Spleen (tissue), 11 donors: ENCODE measurements at regions not wholly inside any gene's neighbourhood (a gene's known extent, or its start where the extent isn't known, plus 50 kb on each side); places are given as distances from the start of the nearest gene placed in this dataset.

Experiments
- DNase-seq: peaks from one replicate; pipeline ENCODE4 v3.0.0-alpha.2; 2020
- H3K27ac ChIP-seq, 8 donors: fragments of 200-600 bp; sonication (generic) in 7 of 8; 1 replicate in 4 of 8; 2 replicates in 4 of 8; pipeline versions ENCODE4 v1.5.0 to v1.8.0; 2016 to 2021; ENCODE audit warnings: inconsistent platforms in 4 of 8, mild to moderate bottlenecking in 4 of 8, moderate library complexity in 1 of 8
- H3K27me3 ChIP-seq, 7 donors: fragments of 200-600 bp; sonication (generic) in 6 of 7; replicated peaks in 1 of 7; 1 replicate in 4 of 7; 2 replicates in 3 of 7; pipeline versions ENCODE4 v1.5.0 to v1.8.0; 2016 to 2021; ENCODE audit warnings: inconsistent platforms in 3 of 7, mild to moderate bottlenecking in 1 of 7
- H3K36me3 ChIP-seq, 6 donors: fragments of 200-600 bp; sonication (generic) in 5 of 6; 1 replicate in 4 of 6; 2 replicates in 2 of 6; pipeline versions ENCODE4 v1.5.0 to v1.8.0; 2016 to 2021; ENCODE audit warnings: inconsistent platforms in 2 of 6
- H3K4me1 ChIP-seq, 6 donors: fragments of 200-600 bp; sonication (generic) in 5 of 6; 1 replicate in 3 of 6; 2 replicates in 3 of 6; pipeline versions ENCODE4 v1.5.0 to v1.8.0; 2016 to 2021; ENCODE audit warnings: inconsistent platforms in 3 of 6
- H3K4me3 ChIP-seq, 8 donors: fragments of 200-600 bp; sonication (generic) in 7 of 8; 1 replicate in 4 of 8; 2 replicates in 4 of 8; pipeline versions ENCODE4 v1.5.0 to v1.8.0; 2016 to 2021; ENCODE audit warnings: inconsistent platforms in 4 of 8, mild to moderate bottlenecking in 4 of 8, moderate library complexity in 2 of 8
- H3K9me3 ChIP-seq, 8 donors: fragments of 200-600 bp; sonication (generic) in 7 of 8; 1 replicate in 4 of 8; 2 replicates in 4 of 8; pipeline versions ENCODE4 v1.5.0 to v1.8.0; 2016 to 2021; ENCODE audit warnings: inconsistent platforms in 4 of 8
- CTCF ChIP-seq, 11 experiments: fragments of 200-600 bp in 7 of 11; fragments of 450-650 bp in 4 of 11; sonication (generic) in 4 of 11; IDR thresholded peaks in 8 of 11; conservative IDR thresholded peaks in 3 of 11; 1 replicate in 7 of 11; 2 replicates in 4 of 11; pipeline versions ENCODE4 v1.4.0 to v1.8.0; 2016 to 2021; ENCODE audit warnings: antibody characterized with exemption in 11 of 11, inconsistent platforms in 4 of 11, mild to moderate bottlenecking in 1 of 11
- POLR2A ChIP-seq, 3 donors: fragments of 450-650 bp; IDR thresholded peaks; one replicate each; pipeline ENCODE4 v1.5.1; 2017; ENCODE audit warnings: antibody characterized with exemption in 3 of 3, mild to moderate bottlenecking in 1 of 3
- POLR2AphosphoS5 ChIP-seq, 3 donors: sonication (generic); formaldehyde crosslinking; IDR thresholded peaks; one replicate each; pipeline ENCODE4 v1.5.1; 2017; ENCODE audit warnings: antibody characterized with exemption in 3 of 3
- WGBS, 5 donors: extraction: QIAGEN DNeasy Blood & Tissue Kit in 3 of 5; methylation state at CpG; one replicate each; pipeline versions ENCODE4 v1.1.5 to v1.1.7; 2013 to 2018; 5-methylcytosine and 5-hydroxymethylcytosine counted together
- intact Hi-C: fragments of 100-400 bp; cut with DNase I; formaldehyde crosslinking; loops from one replicate; pipeline ENCODE4 v1.15.0; 2023; ENCODE audit warnings: low total_unique reads
- donor health status: healthy with polysubstance abuse.
- donor health status: DM: no; HTN: no; CAD: no; lungs with moderate emphysema.
- donor health status: DM: no; HTN: no; CAD: no.
- donor health status: Bipolar disorder and iron deficiency.
- donor health status: healthy.
- donor health status: DM: no; HTN: no; CAD: no.
- donor health status: DM: yes; HTN: yes; CAD: no.

- Histone ChIP-seq H3K4me3 (no peak overlapping the region), H3K9me3 (peaks cover 0 to 6% (median 0%) of the 10 kb centered on the region in 8 donors)
Measured at GRCh38 chr3:80283783-80284182, 516.0 kb upstream of the ROBO1 start.

GRCh38 chr3:80278056-80278455 is 510.3 kb upstream of the ROBO1 start:
- 89 to 94% (median 91%) methylated on average over 11 of the region's 11 CpGs for WGBS, 5 donors
- Histone ChIP-seq H3K27me3 (no peaks in the 10 kb centered on the region), H3K27ac (no peak overlapping the region), H3K36me3 (no peaks in the 10 kb centered on the region), H3K4me3 (no peak overlapping the region), H3K4me1 (no peaks in the 10 kb centered on the region), H3K9me3 (peaks cover 0 to 7% (median 0%) of the 10 kb centered on the region in 8 donors)
- TF ChIP-seq POLR2AphosphoS5 (IDR thresholded peaks at IDR 0.05) (no peak), POLR2A (IDR thresholded peaks at IDR 0.05) (no peak), CTCF (IDR thresholded peaks at IDR 0.05 in 8 of 11, conservative IDR thresholded peaks at IDR 0.05 in 3 of 11) (no peak)
- intact Hi-C loops, result no loop called here
- DNase-seq, result no peak

More at GRCh38 chr3:80283783-80284182, 516.0 kb upstream of the ROBO1 start:
- intact Hi-C loops, result no loop called here
- H3K27ac ChIP-seq, result no peak overlapping the region
- TF ChIP-seq CTCF (IDR thresholded peaks at IDR 0.05 in 8 of 11, conservative IDR thresholded peaks at IDR 0.05 in 3 of 11) (no peak), POLR2AphosphoS5 (IDR thresholded peaks at IDR 0.05) (no peak), POLR2A (IDR thresholded peaks at IDR 0.05) (no peak)
- H3K4me1 ChIP-seq, result no peaks in the 10 kb centered on the region
- H3K36me3 ChIP-seq, result no peaks in the 10 kb centered on the region
- no peaks in the 10 kb centered on the region for H3K27me3 ChIP-seq
- 25 to 52% (median 30%) methylated on average over 2 of the region's 2 CpGs for WGBS, 5 donors
- no peak for DNase-seq

- TF ChIP-seq CTCF (IDR thresholded peaks at IDR 0.05 in 8 of 11, conservative IDR thresholded peaks at IDR 0.05 in 3 of 11) (no peak), POLR2AphosphoS5 (IDR thresholded peaks at IDR 0.05) (no peak), POLR2A (IDR thresholded peaks at IDR 0.05) (no peak)
- H3K27ac ChIP-seq, result no peak overlapping the region
- no peaks in the 10 kb centered on the region for H3K27me3 ChIP-seq
- H3K9me3 ChIP-seq, result peaks cover 0 to 8% (median 2%) of the 10 kb centered on the region in 8 donors
- DNase-seq, result no peak
- H3K4me1 ChIP-seq, result no peaks in the 10 kb centered on the region
- H3K4me3 ChIP-seq, result no peak overlapping the region
- intact Hi-C loops, result no loop called here
- H3K36me3 ChIP-seq, result no peaks in the 10 kb centered on the region
Measured at GRCh38 chr3:80275120-80275519, 507.3 kb upstream of the ROBO1 start.

GRCh38 chr3:80263260-80263659 is 495.5 kb upstream of the ROBO1 start:
- 18 to 34% (median 21%) methylated on average over 3 of the region's 3 CpGs for WGBS, 5 donors
- no peaks in the 10 kb centered on the region for H3K4me1 ChIP-seq
- H3K9me3 ChIP-seq, result peaks cover 0 to 7% (median 0%) of the 10 kb centered on the region in 8 donors
- intact Hi-C loops, result no loop called here
- no peaks in the 10 kb centered on the region for H3K27me3 ChIP-seq
- no peak for TF ChIP-seq POLR2AphosphoS5 (IDR thresholded peaks at IDR 0.05)
- no peak for TF ChIP-seq POLR2A (IDR thresholded peaks at IDR 0.05)
- no peak for TF ChIP-seq CTCF (IDR thresholded peaks at IDR 0.05 in 8 of 11, conservative IDR thresholded peaks at IDR 0.05 in 3 of 11)
- no peak for DNase-seq
- H3K36me3 ChIP-seq, result no peaks in the 10 kb centered on the region
- no peak overlapping the region for H3K27ac ChIP-seq
- no peak overlapping the region for H3K4me3 ChIP-seq
